GM12874 (cell line): ENCODE measurements at regions not wholly inside any gene's neighbourhood (a gene's known extent, or its start where the extent isn't known, plus 50 kb on each side); places are given as distances from the start of the nearest gene placed in this dataset.

ENCODE experiments used
- TF ChIP-seq, protein P1 (sequence below): IDR thresholded peaks from 2 replicates; pipeline ENCODE4 v1.5.1; 2011; ENCODE audit warnings: low read depth, mild to moderate bottlenecking, control low read depth, low read length, moderate library complexity; ENCODE audit not compliant: insufficient read depth

- TF ChIP-seq, protein P1, sequence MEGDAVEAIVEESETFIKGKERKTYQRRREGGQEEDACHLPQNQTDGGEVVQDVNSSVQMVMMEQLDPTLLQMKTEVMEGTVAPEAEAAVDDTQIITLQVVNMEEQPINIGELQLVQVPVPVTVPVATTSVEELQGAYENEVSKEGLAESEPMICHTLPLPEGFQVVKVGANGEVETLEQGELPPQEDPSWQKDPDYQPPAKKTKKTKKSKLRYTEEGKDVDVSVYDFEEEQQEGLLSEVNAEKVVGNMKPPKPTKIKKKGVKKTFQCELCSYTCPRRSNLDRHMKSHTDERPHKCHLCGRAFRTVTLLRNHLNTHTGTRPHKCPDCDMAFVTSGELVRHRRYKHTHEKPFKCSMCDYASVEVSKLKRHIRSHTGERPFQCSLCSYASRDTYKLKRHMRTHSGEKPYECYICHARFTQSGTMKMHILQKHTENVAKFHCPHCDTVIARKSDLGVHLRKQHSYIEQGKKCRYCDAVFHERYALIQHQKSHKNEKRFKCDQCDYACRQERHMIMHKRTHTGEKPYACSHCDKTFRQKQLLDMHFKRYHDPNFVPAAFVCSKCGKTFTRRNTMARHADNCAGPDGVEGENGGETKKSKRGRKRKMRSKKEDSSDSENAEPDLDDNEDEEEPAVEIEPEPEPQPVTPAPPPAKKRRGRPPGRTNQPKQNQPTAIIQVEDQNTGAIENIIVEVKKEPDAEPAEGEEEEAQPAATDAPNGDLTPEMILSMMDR, result no peak
Observed at GRCh38 chr1:194394676-194395075, 1208.3 kb upstream of the B3GALT2 start.

- TF ChIP-seq, protein P1, result no peak
Observed at GRCh38 chr1:194387531-194387930, 1201.1 kb upstream of the B3GALT2 start.

GRCh38 chr1:194378517-194378916 lies 1192.1 kb upstream of the B3GALT2 start:
- TF ChIP-seq, protein P1, result no peak

DNA sequence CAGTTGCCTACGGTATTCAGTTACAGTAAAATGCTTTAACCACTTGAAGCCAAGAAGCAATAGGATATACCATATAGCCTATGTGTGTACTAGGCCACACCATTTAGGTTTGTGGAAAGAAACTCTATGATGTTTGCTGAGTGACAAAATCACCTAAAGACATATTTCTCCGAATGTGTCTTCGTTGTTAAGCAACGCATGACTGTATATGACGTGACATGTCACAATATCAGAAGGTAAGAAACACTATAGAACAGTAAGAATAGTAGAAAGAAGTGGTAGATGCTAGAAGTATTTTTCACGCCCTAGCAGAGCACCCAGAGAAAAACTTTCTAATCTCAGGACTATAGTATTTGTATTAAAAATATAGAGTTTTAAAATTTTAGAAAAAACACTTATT lies 1188.2 kb upstream of the B3GALT2 start:
- TF ChIP-seq, protein P1, result no peak

GRCh38 chr1:194372266-194372665 lies 1185.9 kb upstream of the B3GALT2 start:
- TF ChIP-seq, protein P1, result no peak

DNA sequence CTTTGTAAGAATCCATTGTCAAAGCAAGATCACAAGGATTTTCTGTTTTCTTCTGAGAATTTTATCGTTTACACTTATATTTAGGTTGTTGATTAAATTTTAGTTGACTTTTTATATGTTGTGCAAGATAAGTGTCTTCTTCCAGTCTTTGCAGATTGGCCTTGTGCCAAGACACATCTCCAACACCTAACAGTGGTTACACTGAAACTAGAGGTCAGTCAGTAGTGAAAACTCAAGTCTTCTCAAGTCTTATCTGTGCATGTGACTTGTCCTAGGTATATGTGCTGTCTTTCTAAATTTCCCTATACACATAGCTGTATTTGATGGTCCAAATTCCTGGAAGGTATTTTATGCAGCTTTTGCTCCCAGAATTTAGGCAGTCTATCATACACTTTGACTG lies 1183.2 kb upstream of the B3GALT2 start:
- TF ChIP-seq, protein P1, result no peak

GRCh38 chr1:194369060-194369459 lies 1182.6 kb upstream of the B3GALT2 start:
- TF ChIP-seq, protein P1, result no peak

- TF ChIP-seq, protein P1, result no peak
Observed at GRCh38 chr1:194367121-194367520, 1180.7 kb upstream of the B3GALT2 start.
